HepG2 (cell line): ENCODE measurements at regions not wholly inside any gene's neighbourhood (a gene's known extent, or its start where the extent isn't known, plus 50 kb on each side); places are given as distances from the start of the nearest gene placed in this dataset.

Experiments
- CEBPG ChIP-seq: IDR thresholded peaks from 2 replicates; pipeline ENCODE4 v1.6.1; 2016
- DNMT1 ChIP-seq: sonication (generic); formaldehyde crosslinking; IDR thresholded peaks from 2 replicates; pipeline ENCODE4 v1.5.1; 2020; ENCODE audit warnings: mild to moderate bottlenecking, missing genetic modification reagents
- HOXA3 ChIP-seq: sonication (generic); formaldehyde crosslinking; IDR thresholded peaks from 2 replicates; pipeline ENCODE4 v1.5.0; 2020; ENCODE audit warnings: missing genetic modification reagents
- HOXA5 ChIP-seq: sonication (generic); formaldehyde crosslinking; IDR thresholded peaks from 2 replicates; pipeline ENCODE4 v1.4.0; 2020; ENCODE audit warnings: missing genetic modification reagents
- MAFK ChIP-seq, 2 experiments: IDR thresholded peaks in 1 of 2; conservative IDR thresholded peaks in 1 of 2; 2 replicates each; pipeline ENCODE4 v1.6.1; 2011; ENCODE audit warnings: improper control_type of control experiment in 2 of 2, low read length in 2 of 2
- REPIN1 ChIP-seq: sonication (generic); formaldehyde crosslinking; IDR thresholded peaks from 2 replicates; pipeline ENCODE4 v1.8.0; 2022; ENCODE audit warnings: missing genetic modification reagents, low read depth, mild to moderate bottlenecking, borderline replicate concordance
- RFX3 ChIP-seq: IDR thresholded peaks from 2 replicates; pipeline ENCODE4 v1.6.1; 2016; ENCODE audit warnings: missing biosample characterization, missing genetic modification reagents
- SALL1 ChIP-seq: sonication (generic); formaldehyde crosslinking; IDR thresholded peaks from 2 replicates; pipeline ENCODE4 v1.8.0; 2022; ENCODE audit warnings: mild to moderate bottlenecking, missing genetic modification reagents
- SIX4 ChIP-seq: sonication (generic); formaldehyde crosslinking; IDR thresholded peaks from 2 replicates; pipeline ENCODE4 v1.4.0; 2020; ENCODE audit warnings: missing genetic modification reagents
- SMAD3 ChIP-seq: sonication (generic); formaldehyde crosslinking; IDR thresholded peaks from 2 replicates; pipeline ENCODE4 v1.4.0; 2020; ENCODE audit warnings: missing genetic modification reagents
- SMC3 ChIP-seq: IDR thresholded peaks from 2 replicates; pipeline ENCODE4 v1.6.1; 2011; ENCODE audit warnings: low read length, improper control_type of control experiment
- SOX5 ChIP-seq: IDR thresholded peaks from 2 replicates; pipeline ENCODE4 v1.6.1; 2016; ENCODE audit warnings: borderline replicate concordance
- SOX6 ChIP-seq, 2 experiments: fragments of 450-650 bp in 1 of 2; sonication (generic) in 1 of 2; formaldehyde crosslinking in 1 of 2; IDR thresholded peaks; 2 replicates each; pipeline versions ENCODE4 v1.4.0 to v1.6.1; 2017 to 2020; ENCODE audit warnings: antibody characterized with exemption in 1 of 2, mild to moderate bottlenecking in 1 of 2, missing genetic modification reagents in 1 of 2
- STAG1 ChIP-seq: sonication (generic); formaldehyde crosslinking; IDR thresholded peaks from 2 replicates; pipeline ENCODE4 v1.4.0; 2020; ENCODE audit warnings: missing genetic modification reagents
- TARDBP ChIP-seq: sonication (generic); formaldehyde crosslinking; IDR thresholded peaks from 2 replicates; pipeline ENCODE4 v1.8.0; 2022; ENCODE audit warnings: mild to moderate bottlenecking, missing genetic modification reagents
- XRCC5 ChIP-seq: fragments of 200-400 bp; formaldehyde crosslinking; optimal IDR thresholded peaks from 2 replicates; pipeline ENCODE3; 2017; ENCODE audit warnings: mild to moderate bottlenecking, low read length
- ZMYM4 ChIP-seq: sonication (generic); formaldehyde crosslinking; IDR thresholded peaks from 2 replicates; pipeline ENCODE4 v1.8.1; 2023; ENCODE audit warnings: mild to moderate bottlenecking, missing genetic modification reagents
- TF ChIP-seq, protein P1 (sequence below): sonication (generic); formaldehyde crosslinking; IDR thresholded peaks from 2 replicates; pipeline ENCODE4 v1.5.0; 2020; ENCODE audit warnings: mild to moderate bottlenecking, missing genetic modification reagents, moderate library complexity
- TF ChIP-seq, protein P2 (sequence below): sonication (generic); formaldehyde crosslinking; IDR thresholded peaks from 2 replicates; pipeline ENCODE4 v1.4.0; 2020; ENCODE audit warnings: missing genetic modification reagents
- TF ChIP-seq, protein P3 (sequence below): sonication (generic); formaldehyde crosslinking; IDR thresholded peaks from 2 replicates; pipeline ENCODE4 v1.8.1; 2022; ENCODE audit warnings: low read depth, mild to moderate bottlenecking, missing genetic modification reagents
- TF ChIP-seq, protein P4 (sequence below): sonication (generic); formaldehyde crosslinking; IDR thresholded peaks from 2 replicates; pipeline ENCODE4 v1.9.0; 2022; ENCODE audit warnings: missing genetic modification reagents, mild to moderate bottlenecking, borderline replicate concordance

DNA sequence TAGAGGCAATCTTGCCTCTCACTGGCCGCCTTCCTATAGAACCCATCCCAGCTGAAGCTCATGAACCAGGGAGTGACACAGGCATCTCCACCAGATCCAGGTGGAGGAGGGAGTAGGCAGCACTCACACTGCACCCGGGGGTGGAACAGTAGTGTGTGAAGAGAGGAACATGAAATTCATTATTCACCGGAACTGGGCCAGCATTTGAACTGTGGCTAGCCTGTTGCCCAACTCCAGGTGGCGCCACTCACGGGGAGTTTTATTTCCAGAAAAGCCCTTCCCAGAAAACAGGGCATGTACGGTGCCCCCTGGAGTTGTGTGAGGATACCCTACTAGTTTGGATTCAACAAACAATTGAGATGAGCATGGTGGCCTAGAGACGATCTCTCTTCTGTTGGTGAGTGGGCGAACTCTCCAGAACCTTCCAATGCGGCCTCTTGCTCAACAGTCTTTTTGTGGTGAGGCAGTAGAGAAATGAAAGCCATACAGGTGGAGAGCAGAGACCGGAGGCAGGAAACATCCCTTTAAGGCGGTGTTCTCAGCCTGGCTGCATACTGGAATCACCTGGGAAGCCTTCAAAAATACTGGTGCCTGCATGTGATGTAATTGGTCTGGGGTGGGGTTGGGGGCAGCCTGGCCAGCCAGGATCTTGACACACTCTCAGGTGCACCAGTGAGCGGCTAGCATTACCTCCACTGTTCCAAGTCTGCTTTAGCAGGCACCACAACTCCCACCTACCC is 73.5 kb upstream of the NEDD4L start (continued):
- TF ChIP-seq, protein P1, sequence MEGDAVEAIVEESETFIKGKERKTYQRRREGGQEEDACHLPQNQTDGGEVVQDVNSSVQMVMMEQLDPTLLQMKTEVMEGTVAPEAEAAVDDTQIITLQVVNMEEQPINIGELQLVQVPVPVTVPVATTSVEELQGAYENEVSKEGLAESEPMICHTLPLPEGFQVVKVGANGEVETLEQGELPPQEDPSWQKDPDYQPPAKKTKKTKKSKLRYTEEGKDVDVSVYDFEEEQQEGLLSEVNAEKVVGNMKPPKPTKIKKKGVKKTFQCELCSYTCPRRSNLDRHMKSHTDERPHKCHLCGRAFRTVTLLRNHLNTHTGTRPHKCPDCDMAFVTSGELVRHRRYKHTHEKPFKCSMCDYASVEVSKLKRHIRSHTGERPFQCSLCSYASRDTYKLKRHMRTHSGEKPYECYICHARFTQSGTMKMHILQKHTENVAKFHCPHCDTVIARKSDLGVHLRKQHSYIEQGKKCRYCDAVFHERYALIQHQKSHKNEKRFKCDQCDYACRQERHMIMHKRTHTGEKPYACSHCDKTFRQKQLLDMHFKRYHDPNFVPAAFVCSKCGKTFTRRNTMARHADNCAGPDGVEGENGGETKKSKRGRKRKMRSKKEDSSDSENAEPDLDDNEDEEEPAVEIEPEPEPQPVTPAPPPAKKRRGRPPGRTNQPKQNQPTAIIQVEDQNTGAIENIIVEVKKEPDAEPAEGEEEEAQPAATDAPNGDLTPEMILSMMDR (CRISPR knock-in tag) = peak; percentile 61
- TF ChIP-seq CEBPG = peak; percentile 25; the same call in 1 of the 2 replicates
- no peak for TF ChIP-seq SMAD3
- TF ChIP-seq SOX5 = no peak; the same call in 1 of the 2 replicates
- TF ChIP-seq, protein P2, sequence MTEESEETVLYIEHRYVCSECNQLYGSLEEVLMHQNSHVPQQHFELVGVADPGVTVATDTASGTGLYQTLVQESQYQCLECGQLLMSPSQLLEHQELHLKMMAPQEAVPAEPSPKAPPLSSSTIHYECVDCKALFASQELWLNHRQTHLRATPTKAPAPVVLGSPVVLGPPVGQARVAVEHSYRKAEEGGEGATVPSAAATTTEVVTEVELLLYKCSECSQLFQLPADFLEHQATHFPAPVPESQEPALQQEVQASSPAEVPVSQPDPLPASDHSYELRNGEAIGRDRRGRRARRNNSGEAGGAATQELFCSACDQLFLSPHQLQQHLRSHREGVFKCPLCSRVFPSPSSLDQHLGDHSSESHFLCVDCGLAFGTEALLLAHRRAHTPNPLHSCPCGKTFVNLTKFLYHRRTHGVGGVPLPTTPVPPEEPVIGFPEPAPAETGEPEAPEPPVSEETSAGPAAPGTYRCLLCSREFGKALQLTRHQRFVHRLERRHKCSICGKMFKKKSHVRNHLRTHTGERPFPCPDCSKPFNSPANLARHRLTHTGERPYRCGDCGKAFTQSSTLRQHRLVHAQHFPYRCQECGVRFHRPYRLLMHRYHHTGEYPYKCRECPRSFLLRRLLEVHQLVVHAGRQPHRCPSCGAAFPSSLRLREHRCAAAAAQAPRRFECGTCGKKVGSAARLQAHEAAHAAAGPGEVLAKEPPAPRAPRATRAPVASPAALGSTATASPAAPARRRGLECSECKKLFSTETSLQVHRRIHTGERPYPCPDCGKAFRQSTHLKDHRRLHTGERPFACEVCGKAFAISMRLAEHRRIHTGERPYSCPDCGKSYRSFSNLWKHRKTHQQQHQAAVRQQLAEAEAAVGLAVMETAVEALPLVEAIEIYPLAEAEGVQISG = no peak
- TF ChIP-seq DNMT1 (CRISPR knock-in tag) = no peak
- TF ChIP-seq, protein P3, sequence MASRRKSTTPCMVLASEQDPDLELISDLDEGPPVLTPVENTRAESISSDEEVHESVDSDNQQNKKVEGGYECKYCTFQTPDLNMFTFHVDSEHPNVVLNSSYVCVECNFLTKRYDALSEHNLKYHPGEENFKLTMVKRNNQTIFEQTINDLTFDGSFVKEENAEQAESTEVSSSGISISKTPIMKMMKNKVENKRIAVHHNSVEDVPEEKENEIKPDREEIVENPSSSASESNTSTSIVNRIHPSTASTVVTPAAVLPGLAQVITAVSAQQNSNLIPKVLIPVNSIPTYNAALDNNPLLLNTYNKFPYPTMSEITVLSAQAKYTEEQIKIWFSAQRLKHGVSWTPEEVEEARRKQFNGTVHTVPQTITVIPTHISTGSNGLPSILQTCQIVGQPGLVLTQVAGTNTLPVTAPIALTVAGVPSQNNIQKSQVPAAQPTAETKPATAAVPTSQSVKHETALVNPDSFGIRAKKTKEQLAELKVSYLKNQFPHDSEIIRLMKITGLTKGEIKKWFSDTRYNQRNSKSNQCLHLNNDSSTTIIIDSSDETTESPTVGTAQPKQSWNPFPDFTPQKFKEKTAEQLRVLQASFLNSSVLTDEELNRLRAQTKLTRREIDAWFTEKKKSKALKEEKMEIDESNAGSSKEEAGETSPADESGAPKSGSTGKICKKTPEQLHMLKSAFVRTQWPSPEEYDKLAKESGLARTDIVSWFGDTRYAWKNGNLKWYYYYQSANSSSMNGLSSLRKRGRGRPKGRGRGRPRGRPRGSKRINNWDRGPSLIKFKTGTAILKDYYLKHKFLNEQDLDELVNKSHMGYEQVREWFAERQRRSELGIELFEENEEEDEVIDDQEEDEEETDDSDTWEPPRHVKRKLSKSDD (CRISPR knock-in tag) = no peak
- peak; percentile 12; the same call in 1 of the 2 replicates for TF ChIP-seq SALL1 (CRISPR knock-in tag)
- TF ChIP-seq HOXA5 (CRISPR knock-in tag) = no peak
- TF ChIP-seq SIX4 (CRISPR knock-in tag) = no peak
- 0 out of 2 replicates have a peak, but pooled peaks have one; percentile 18 for TF ChIP-seq REPIN1 (CRISPR knock-in tag)
- TF ChIP-seq MAFK (conservative IDR thresholded peaks at IDR 0.05 in 1 of 2, IDR thresholded peaks at IDR 0.05 in 1 of 2; ENCODE audit: low read length in 2 of 2) = no peak
- no peak for TF ChIP-seq RFX3 (CRISPR knock-in tag)
- TF ChIP-seq SOX6 (IDR thresholded peaks at IDR 0.05) = no peak
- peak; percentile 19; the same call in 1 of the 2 replicates for TF ChIP-seq SOX6 (CRISPR knock-in tag; IDR thresholded peaks at IDR 0.05)
- peak; percentile 22 for TF ChIP-seq XRCC5
- no peak for TF ChIP-seq HOXA3 (CRISPR knock-in tag)
- TF ChIP-seq, protein P4, sequence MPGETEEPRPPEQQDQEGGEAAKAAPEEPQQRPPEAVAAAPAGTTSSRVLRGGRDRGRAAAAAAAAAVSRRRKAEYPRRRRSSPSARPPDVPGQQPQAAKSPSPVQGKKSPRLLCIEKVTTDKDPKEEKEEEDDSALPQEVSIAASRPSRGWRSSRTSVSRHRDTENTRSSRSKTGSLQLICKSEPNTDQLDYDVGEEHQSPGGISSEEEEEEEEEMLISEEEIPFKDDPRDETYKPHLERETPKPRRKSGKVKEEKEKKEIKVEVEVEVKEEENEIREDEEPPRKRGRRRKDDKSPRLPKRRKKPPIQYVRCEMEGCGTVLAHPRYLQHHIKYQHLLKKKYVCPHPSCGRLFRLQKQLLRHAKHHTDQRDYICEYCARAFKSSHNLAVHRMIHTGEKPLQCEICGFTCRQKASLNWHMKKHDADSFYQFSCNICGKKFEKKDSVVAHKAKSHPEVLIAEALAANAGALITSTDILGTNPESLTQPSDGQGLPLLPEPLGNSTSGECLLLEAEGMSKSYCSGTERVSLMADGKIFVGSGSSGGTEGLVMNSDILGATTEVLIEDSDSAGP = 0 out of 2 replicates have a peak, but pooled peaks have one; percentile 17
- peak; percentile 62 for TF ChIP-seq STAG1
- 0 out of 2 replicates have a peak, but pooled peaks have one; percentile 19 for TF ChIP-seq TARDBP (CRISPR knock-in tag)
- peak; percentile 56 for TF ChIP-seq SMC3
- TF ChIP-seq ZMYM4 (CRISPR knock-in tag) = peak; percentile 54; the same call in 1 of the 2 replicates
